GM13977 (cell line): ENCODE measurements at regions not wholly inside any gene's neighbourhood (a gene's known extent, or its start where the extent isn't known, plus 50 kb on each side); places are given as distances from the start of the nearest gene placed in this dataset.

Experiments used
- DNase-seq: peaks from one replicate; pipeline ENCODE4 v3.0.0; 2012; ENCODE audit warnings: low spot score
- CTCF ChIP-seq: IDR thresholded peaks from 2 replicates; pipeline ENCODE4 v1.5.1; 2012; ENCODE audit warnings: mild to moderate bottlenecking, control low read depth; ENCODE audit not compliant: insufficient read depth; ENCODE audit errors: extremely low read depth, missing control alignments
- in situ Hi-C: fragments of 300-500 bp; cut with MboI; formaldehyde crosslinking; loops from one replicate; pipeline ENCODE4 v1.12.0; 2022; ENCODE audit warnings: low sequenced_read_pairs, low pct_unique_long_range_greater_than_20kb, mixed read lengths, inconsistent platforms; ENCODE audit not compliant: unreplicated experiment

DNA sequence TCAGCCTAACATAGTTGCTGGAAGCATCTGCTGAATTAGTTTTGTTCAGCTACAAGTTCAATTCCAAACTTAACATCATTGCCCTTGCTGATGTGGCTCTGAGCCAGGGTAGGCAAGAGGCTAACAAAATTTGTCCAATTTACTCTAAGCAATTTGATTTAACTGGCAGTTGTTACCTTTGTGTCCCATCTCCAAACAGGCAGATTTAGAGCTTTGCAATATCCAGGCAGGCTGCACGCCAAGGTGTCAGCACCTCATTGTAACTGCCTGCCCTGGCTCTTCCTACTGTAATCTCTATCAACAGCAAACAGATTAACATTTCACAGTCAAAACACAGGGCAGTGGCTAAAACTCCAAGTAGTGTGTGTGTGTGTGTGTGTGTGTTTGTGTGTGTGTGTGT is 2070.6 kb downstream of the PCDH7 start:
- in situ Hi-C loops, result no loop called here
- TF ChIP-seq CTCF, result no peak
- DNase-seq, result no peak

GRCh38 chr4:32798471-32799159 is 2078.4 kb downstream of the PCDH7 start:
- in situ Hi-C loops, result no loop called here
- no peak for DNase-seq
- TF ChIP-seq CTCF, result no peak

DNA sequence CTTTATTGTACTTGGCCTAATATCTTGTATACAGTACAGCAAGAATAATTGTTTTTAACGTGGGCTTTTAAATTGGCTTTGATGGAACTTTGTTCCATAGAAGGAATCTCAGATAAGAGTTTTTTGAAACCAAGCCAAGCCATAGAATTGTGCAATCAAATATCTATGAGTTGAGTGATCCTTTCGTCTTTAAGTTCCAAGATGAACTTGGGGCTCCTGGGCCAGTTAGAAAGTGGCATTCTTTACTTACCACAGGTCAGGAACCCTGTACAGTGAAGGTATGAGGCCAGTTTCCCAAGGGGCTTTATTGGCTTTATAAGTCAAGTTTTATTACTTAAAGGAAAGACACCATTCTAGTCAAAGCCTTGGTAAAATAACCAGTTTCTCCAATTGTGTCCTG is 2104.2 kb downstream of the PCDH7 start:
- no peak for TF ChIP-seq CTCF
- in situ Hi-C loops, result no loop called here

GRCh38 chr4:32826169-32826568 is 2106.0 kb downstream of the PCDH7 start:
- no peak for DNase-seq
- in situ Hi-C loops, result no loop called here
- TF ChIP-seq CTCF, result no peak

More for the DNA sequence above, 2104.2 kb downstream of the PCDH7 start:
- DNase-seq, result no peak

DNA sequence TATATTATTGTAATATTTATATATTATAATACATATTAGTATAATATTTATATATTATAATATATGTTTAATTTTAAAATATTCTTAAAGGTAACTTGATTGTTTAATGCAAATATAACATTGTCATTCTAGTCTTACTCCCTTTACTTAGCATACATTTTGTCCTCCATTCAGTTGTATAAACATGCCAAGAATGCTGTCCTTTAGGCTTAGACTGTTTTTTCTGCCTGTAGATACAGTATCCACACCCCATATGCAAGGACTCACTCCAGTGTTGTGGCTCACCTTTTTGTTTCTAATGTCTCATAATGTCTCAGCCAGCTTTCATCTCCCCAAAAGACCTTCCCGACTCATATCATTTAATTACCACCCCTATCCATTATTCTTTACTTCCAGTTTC is 2110.0 kb downstream of the PCDH7 start:
- TF ChIP-seq CTCF, result no peak
- in situ Hi-C loops, result no loop called here
- DNase-seq, result no peak

DNA sequence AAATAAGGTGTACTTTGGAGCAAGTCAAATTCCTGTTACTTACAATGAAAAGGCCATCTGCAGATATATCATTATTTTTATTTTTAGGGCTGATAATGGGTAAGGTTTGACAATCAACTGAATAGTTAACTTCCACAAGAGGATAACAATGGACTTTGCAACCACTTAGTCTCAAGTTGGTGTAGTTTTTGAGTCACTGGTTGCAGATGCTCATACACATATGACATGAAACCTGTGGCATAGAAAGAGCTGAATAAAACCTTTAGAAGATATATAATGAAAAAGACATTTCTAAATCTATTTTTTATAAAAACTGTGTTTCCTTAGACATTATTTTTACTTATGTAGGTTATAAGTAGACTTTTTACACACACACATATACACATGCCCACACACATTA is 2110.9 kb downstream of the PCDH7 start:
- TF ChIP-seq CTCF, result no peak
- in situ Hi-C loops, result no loop called here

More for the DNA sequence above, 2110.9 kb downstream of the PCDH7 start:
- DNase-seq, result no peak
